NT2/D1 (cell line): ENCODE measurements at regions not wholly inside any gene's neighbourhood (a gene's known extent, or its start where the extent isn't known, plus 50 kb on each side); places are given as distances from the start of the nearest gene placed in this dataset.

Experiments used
- SUZ12 ChIP-seq: IDR thresholded peaks from 2 replicates; pipeline ENCODE4 v1.6.1; 2011; ENCODE audit not compliant: insufficient read length, insufficient read depth; ENCODE audit errors: extremely low read depth
- YY1 ChIP-seq: IDR thresholded peaks from 2 replicates; pipeline ENCODE4 v1.6.1; 2011; ENCODE audit not compliant: insufficient read length, insufficient read depth
- ZNF274 ChIP-seq: IDR thresholded peaks from 2 replicates; pipeline ENCODE4 v1.6.1; 2011; ENCODE audit warnings: mild to moderate bottlenecking, low read depth, low read length

GRCh38 chr5:163757344-163757743, 251.9 kb downstream of the MAT2B start:
- TF ChIP-seq YY1 (no peak), ZNF274 (no peak), SUZ12 (no peak)
